ENCODE measurements at regions not wholly inside any gene's neighbourhood (a gene's known extent, or its start where the extent isn't known, plus 50 kb on each side); places are given as distances from the start of the nearest gene placed in this dataset.
"Not testable (repeated sequence)": the region's sequence is repeated elsewhere in the genome, so short reads cannot be mapped to it uniquely, and the experiment has no call there.

GRCh38 chr21:38905752-38906151, 100.0 kb downstream of the ETS2 start:
- no peak for DNase-seq

- no peak for DNase-seq
These were observed 99.6 kb downstream of the ETS2 start for GRCh38 chr21:38905328-38905727.

- DNase-seq = no peak
These were observed 98.0 kb downstream of the ETS2 start for GRCh38 chr21:38903690-38904139.

GRCh38 chr21:38902608-38903445, 97.1 kb downstream of the ETS2 start:
- no peak for DNase-seq

- no peak for DNase-seq
These were observed 94.8 kb downstream of the ETS2 start for GRCh38 chr21:38900499-38900898.

- not testable (repeated sequence) for DNase-seq
These were observed 94.3 kb downstream of the ETS2 start for GRCh38 chr21:38899985-38900384.

GRCh38 chr21:38899277-38899947, 93.7 kb downstream of the ETS2 start:
- no peak for DNase-seq

- DNase-seq = no peak
These were observed 92.8 kb downstream of the ETS2 start for GRCh38 chr21:38898422-38899096.

GRCh38 chr21:38897532-38898421, 92.0 kb downstream of the ETS2 start:
- no peak for DNase-seq

GRCh38 chr21:38894899-38895298, 89.2 kb downstream of the ETS2 start:
- no peak for DNase-seq

- DNase-seq = no peak
These were observed 83.3 kb downstream of the ETS2 start for GRCh38 chr21:38888991-38889561.

- DNase-seq = no peak
These were observed 82.0 kb downstream of the ETS2 start for GRCh38 chr21:38887749-38888148.

GRCh38 chr21:38887062-38887686, 81.4 kb downstream of the ETS2 start:
- DNase-seq = no peak

GRCh38 chr21:38885909-38886308, 80.2 kb downstream of the ETS2 start:
- DNase-seq = no peak

- DNase-seq = no peak
These were observed 78.7 kb downstream of the ETS2 start for GRCh38 chr21:38884440-38884839.

- no peak for DNase-seq
These were observed 77.4 kb downstream of the ETS2 start for GRCh38 chr21:38883142-38883541.

GRCh38 chr21:38881131-38881530, 75.4 kb downstream of the ETS2 start:
- DNase-seq = no peak

- no peak for DNase-seq
These were observed 74.8 kb downstream of the ETS2 start for GRCh38 chr21:38880577-38880966.

GRCh38 chr21:38879912-38880576, 74.3 kb downstream of the ETS2 start:
- DNase-seq = no peak

GRCh38 chr21:38878379-38879179, 72.8 kb downstream of the ETS2 start:
- DNase-seq = no peak
